Naive thymus-derived CD4-positive, alpha-beta T cell (primary cell): ENCODE measurements at regions not wholly inside any gene's neighbourhood (a gene's known extent, or its start where the extent isn't known, plus 50 kb on each side); places are given as distances from the start of the nearest gene placed in this dataset.

Experiments
- ATAC-seq: fragments of 150-1000 bp; cut with Tn5 transposase; 2 replicates; pipeline ENCODE4 v1.10.0; 2021; ENCODE audit warnings: mild to moderate bottlenecking, moderate library complexity
- CTCF ChIA-PET: fragments of 350-600 bp; sonication (Branson Sonifier 250); formaldehyde crosslinking; loops from one replicate; lab custom pipeline; 2021; ENCODE audit warnings: antibody characterized with exemption; lab: Charles Lee
- POLR2A ChIA-PET: fragments of 350-600 bp; sonication (Branson Sonifier 250); formaldehyde crosslinking; loops from one replicate; lab custom pipeline; 2021; ENCODE audit warnings: antibody characterized with exemption, inconsistent platforms; lab: Charles Lee
- DNase-seq, 9 donors: peaks; one replicate each; pipeline versions ENCODE4 v3.0.0 to v3.0.0-alpha.2; 2020 to 2022; ENCODE audit warnings: mixed read lengths in 1 of 9
- H3K27ac ChIP-seq: one replicate; pipeline ENCODE4 v1.7.0; 2013; ENCODE audit warnings: mild to moderate bottlenecking, low read depth, low read length, moderate library complexity
- H3K27me3 ChIP-seq, 2 donors: one replicate each; pipeline ENCODE4 v1.7.0; 2013; ENCODE audit warnings: low read length in 2 of 2, mild to moderate bottlenecking in 2 of 2, moderate library complexity in 2 of 2; ENCODE audit not compliant: control insufficient read depth in 2 of 2, insufficient read depth in 2 of 2
- H3K36me3 ChIP-seq, 3 experiments: 1 replicate in 2 of 3; 2 replicates in 1 of 3; pipeline ENCODE4 v1.7.0; 2013; ENCODE audit warnings: low read length in 3 of 3, mild to moderate bottlenecking in 3 of 3, moderate library complexity in 1 of 3; ENCODE audit not compliant: insufficient read depth in 3 of 3, control insufficient read depth in 2 of 3
- H3K4me1 ChIP-seq, 2 donors: one replicate each; pipeline ENCODE4 v1.7.0; 2013; ENCODE audit warnings: low read length in 2 of 2, mild to moderate bottlenecking in 2 of 2, moderate library complexity in 1 of 2; ENCODE audit not compliant: control insufficient read depth in 2 of 2, insufficient read depth in 2 of 2
- H3K4me3 ChIP-seq: 2 replicates; pipeline ENCODE4 v1.7.0; 2013; ENCODE audit warnings: mild to moderate bottlenecking, low read length
- H3K9me3 ChIP-seq, 3 experiments: 1 replicate in 2 of 3; 2 replicates in 1 of 3; pipeline ENCODE4 v1.7.0; 2013; ENCODE audit warnings: low read length in 3 of 3; ENCODE audit not compliant: control insufficient read depth in 2 of 3
- H3K27ac Mint-ChIP-seq, 9 donors: one replicate each; pipeline ENCODE4 v1.8.0; 2020 to 2022; ENCODE audit warnings: mixed read lengths in 9 of 9, mild to moderate bottlenecking in 8 of 9, moderate library complexity in 5 of 9, inconsistent platforms in 2 of 9
- H3K27me3 Mint-ChIP-seq, 5 donors: one replicate each; pipeline ENCODE4 v1.8.0; 2021 to 2022; ENCODE audit warnings: mixed read lengths in 5 of 5, mild to moderate bottlenecking in 1 of 5
- H3K36me3 Mint-ChIP-seq, 5 donors: one replicate each; pipeline ENCODE4 v1.8.0; 2020 to 2022; ENCODE audit warnings: mixed read lengths in 5 of 5, mild to moderate bottlenecking in 3 of 5, inconsistent platforms in 1 of 5
- H3K4me1 Mint-ChIP-seq, 7 donors: one replicate each; pipeline ENCODE4 v1.8.0; 2020 to 2022; ENCODE audit warnings: mixed read lengths in 7 of 7, mild to moderate bottlenecking in 3 of 7, inconsistent platforms in 1 of 7
- H3K4me3 Mint-ChIP-seq, 10 donors: one replicate each; pipeline ENCODE4 v1.8.0; 2020 to 2022; ENCODE audit warnings: mild to moderate bottlenecking in 10 of 10, mixed read lengths in 10 of 10, moderate library complexity in 6 of 10, inconsistent platforms in 2 of 10
- H3K9me3 Mint-ChIP-seq, 11 donors: one replicate each; pipeline ENCODE4 v1.8.0; 2020 to 2022; ENCODE audit warnings: mixed read lengths in 11 of 11, mild to moderate bottlenecking in 4 of 11, inconsistent platforms in 1 of 11, moderate library complexity in 1 of 11
- intact Hi-C, 2 donors: fragments of 100-400 bp; cut with micrococcal nuclease; formaldehyde crosslinking; loops; one replicate each; pipeline ENCODE4 v1.15.1; 2023

- CTCF ChIA-PET = no interaction called here
- no peaks in the 10 kb centered on the region for H3K36me3 ChIP-seq
- no peaks in the 10 kb centered on the region for H3K27me3 ChIP-seq
- DNase-seq (no peak), ATAC-seq (peak; percentile 63)
- H3K9me3 Mint-ChIP-seq = peaks cover 0 to 15% (median 5%) of the 10 kb centered on the region in 11 donors
- no peaks in the 10 kb centered on the region for H3K36me3 Mint-ChIP-seq
- H3K4me3 Mint-ChIP-seq = no peak overlapping the region
- H3K27ac Mint-ChIP-seq = no peak overlapping the region
- no peaks in the 10 kb centered on the region for H3K4me1 ChIP-seq
- H3K27ac ChIP-seq = no peak overlapping the region
- POLR2A ChIA-PET = no interaction called here
- no peaks in the 10 kb centered on the region for H3K9me3 ChIP-seq
- H3K4me3 ChIP-seq = no peak overlapping the region
- peaks cover 0 to 21% (median 2%) of the 10 kb centered on the region in 5 donors for H3K27me3 Mint-ChIP-seq
- intact Hi-C loops = loop anchor here in 1 of 2 donors (1.0 kb wide), 1 partner anchor 28 kb away; no protein-coding TSS in a partner anchor
- peaks cover 0 to 7% (median 0%) of the 10 kb centered on the region in 7 donors for H3K4me1 Mint-ChIP-seq
Measured at GRCh38 chr11:115869780-115870431, 365.7 kb upstream of the CADM1 start.

- H3K36me3 Mint-ChIP-seq = no peaks in the 10 kb centered on the region
- H3K9me3 Mint-ChIP-seq = peaks cover 0 to 15% (median 7%) of the 10 kb centered on the region in 11 donors
- H3K27me3 Mint-ChIP-seq = peaks cover 0 to 21% (median 2%) of the 10 kb centered on the region in 5 donors
- peak overlapping the region in 1 of 10 donors; percentile 13 for H3K4me3 Mint-ChIP-seq
- intact Hi-C loops = no loop called here
- no peaks in the 10 kb centered on the region for H3K27me3 ChIP-seq
- H3K36me3 ChIP-seq = no peaks in the 10 kb centered on the region
- CTCF ChIA-PET = no interaction called here
- no peak overlapping the region for H3K27ac ChIP-seq
- no peaks in the 10 kb centered on the region for H3K4me1 ChIP-seq
- no peaks in the 10 kb centered on the region for H3K9me3 ChIP-seq
- no peak for ATAC-seq
- H3K4me1 Mint-ChIP-seq = peaks cover 0 to 7% (median 0%) of the 10 kb centered on the region in 7 donors
- POLR2A ChIA-PET = no interaction called here
- DNase-seq = no peak
- H3K4me3 ChIP-seq = no peak overlapping the region
- H3K27ac Mint-ChIP-seq = peak overlapping the region in 1 of 9 donors; percentile 56
Measured at GRCh38 chr11:115869131-115869530, 364.9 kb upstream of the CADM1 start.

GRCh38 chr11:115860246-115860645, 356.0 kb upstream of the CADM1 start:
- H3K36me3 Mint-ChIP-seq = no peaks in the 10 kb centered on the region
- ChIA-PET POLR2A (no interaction called here), CTCF (no interaction called here)
- DNase-seq (no peak), ATAC-seq (no peak)
- Histone ChIP-seq H3K9me3 (no peaks in the 10 kb centered on the region), H3K27me3 (no peaks in the 10 kb centered on the region), H3K4me1 (no peaks in the 10 kb centered on the region), H3K27ac (no peak overlapping the region), H3K36me3 (no peaks in the 10 kb centered on the region), H3K4me3 (no peak overlapping the region)
- peaks cover 0 to 35% (median 7%) of the 10 kb centered on the region in 11 donors for H3K9me3 Mint-ChIP-seq
- no peak overlapping the region for H3K4me3 Mint-ChIP-seq
- no peak overlapping the region for H3K27ac Mint-ChIP-seq
- H3K27me3 Mint-ChIP-seq = no peaks in the 10 kb centered on the region
- intact Hi-C loops = no loop called here
- no peaks in the 10 kb centered on the region for H3K4me1 Mint-ChIP-seq

GRCh38 chr11:115848611-115849010, 344.4 kb upstream of the CADM1 start:
- peaks cover 0 to 25% (median 7%) of the 10 kb centered on the region in 11 donors for H3K9me3 Mint-ChIP-seq
- H3K4me3 ChIP-seq = no peak overlapping the region
- H3K4me3 Mint-ChIP-seq = no peak overlapping the region
- intact Hi-C loops = no loop called here
- no peak overlapping the region for H3K27ac Mint-ChIP-seq
- no peak overlapping the region for H3K27ac ChIP-seq
- H3K27me3 Mint-ChIP-seq = peaks cover 0 to 4% (median 0%) of the 10 kb centered on the region in 5 donors
- no peaks in the 10 kb centered on the region for H3K4me1 ChIP-seq
- peaks cover 0 to 3% (median 0%) of the 10 kb centered on the region in 5 donors for H3K36me3 Mint-ChIP-seq
- no peaks in the 10 kb centered on the region for H3K36me3 ChIP-seq
- ChIA-PET CTCF (no interaction called here), POLR2A (no interaction called here)
- ATAC-seq = no peak
- no peak for DNase-seq
- H3K27me3 ChIP-seq = no peaks in the 10 kb centered on the region
- H3K9me3 ChIP-seq = no peaks in the 10 kb centered on the region
- peaks cover 0 to 2% (median 0%) of the 10 kb centered on the region in 7 donors for H3K4me1 Mint-ChIP-seq

- H3K27ac ChIP-seq = no peak overlapping the region
- H3K36me3 Mint-ChIP-seq = peaks cover 0 to 3% (median 0%) of the 10 kb centered on the region in 5 donors
- H3K4me3 Mint-ChIP-seq = no peak overlapping the region
- H3K27ac Mint-ChIP-seq = no peak overlapping the region
- intact Hi-C loops = no loop called here
- no peaks in the 10 kb centered on the region for H3K9me3 ChIP-seq
- peaks cover 0 to 21% (median 6%) of the 10 kb centered on the region in 11 donors for H3K9me3 Mint-ChIP-seq
- H3K27me3 ChIP-seq = no peaks in the 10 kb centered on the region
- ChIA-PET POLR2A (no interaction called here), CTCF (no interaction called here)
- H3K27me3 Mint-ChIP-seq = peaks cover 0 to 3% (median 0%) of the 10 kb centered on the region in 5 donors
- peaks cover 0 to 2% (median 0%) of the 10 kb centered on the region in 7 donors for H3K4me1 Mint-ChIP-seq
- H3K4me1 ChIP-seq = no peaks in the 10 kb centered on the region
- H3K4me3 ChIP-seq = no peak overlapping the region
- H3K36me3 ChIP-seq = no peaks in the 10 kb centered on the region
- DNase-seq (no peak), ATAC-seq (no peak)
Measured at GRCh38 chr11:115848080-115848479, 343.9 kb upstream of the CADM1 start.

- no peak overlapping the region for H3K4me3 Mint-ChIP-seq
- H3K36me3 Mint-ChIP-seq = peaks cover 0 to 3% (median 0%) of the 10 kb centered on the region in 5 donors
- no peaks in the 10 kb centered on the region for H3K4me1 ChIP-seq
- peaks cover 0 to 2% (median 0%) of the 10 kb centered on the region in 7 donors for H3K4me1 Mint-ChIP-seq
- ChIA-PET POLR2A (no interaction called here), CTCF (no interaction called here)
- intact Hi-C loops = no loop called here
- H3K27ac ChIP-seq = no peak overlapping the region
- no peaks in the 10 kb centered on the region for H3K36me3 ChIP-seq
- ATAC-seq = no peak
- H3K27ac Mint-ChIP-seq = no peak overlapping the region
- H3K9me3 Mint-ChIP-seq = peaks cover 0 to 19% (median 7%) of the 10 kb centered on the region in 11 donors
- no peaks in the 10 kb centered on the region for H3K27me3 ChIP-seq
- H3K27me3 Mint-ChIP-seq = peaks cover 0 to 3% (median 0%) of the 10 kb centered on the region in 5 donors
- DNase-seq = no peak
- no peak overlapping the region for H3K4me3 ChIP-seq
- no peaks in the 10 kb centered on the region for H3K9me3 ChIP-seq
Measured at GRCh38 chr11:115845872-115846271, 341.7 kb upstream of the CADM1 start.

GRCh38 chr11:115843685-115844084, 339.5 kb upstream of the CADM1 start:
- no peaks in the 10 kb centered on the region for H3K27me3 Mint-ChIP-seq
- H3K4me1 ChIP-seq = no peaks in the 10 kb centered on the region
- H3K36me3 Mint-ChIP-seq = peaks cover 0 to 3% (median 0%) of the 10 kb centered on the region in 5 donors
- no peak overlapping the region for H3K4me3 Mint-ChIP-seq
- DNase-seq (no peak), ATAC-seq (no peak)
- CTCF ChIA-PET = no interaction called here
- no peaks in the 10 kb centered on the region for H3K36me3 ChIP-seq
- H3K4me1 Mint-ChIP-seq = peaks cover 0 to 2% (median 0%) of the 10 kb centered on the region in 7 donors
- H3K9me3 Mint-ChIP-seq = peaks cover 0 to 4% (median 1%) of the 10 kb centered on the region in 11 donors
- H3K27me3 ChIP-seq = no peaks in the 10 kb centered on the region
- no peak overlapping the region for H3K27ac ChIP-seq
- H3K27ac Mint-ChIP-seq = no peak overlapping the region
- no peak overlapping the region for H3K4me3 ChIP-seq
- POLR2A ChIA-PET = no interaction called here
- H3K9me3 ChIP-seq = no peaks in the 10 kb centered on the region
- intact Hi-C loops = no loop called here
